Inferior parietal cortex (tissue), 1 donor: ENCODE measurements at regions not wholly inside any gene's neighbourhood (a gene's known extent, or its start where the extent isn't known, plus 50 kb on each side); places are given as distances from the start of the nearest gene placed in this dataset.
A peak's percentile ranks its signal among the peaks of the same experiment; 100 is the strongest.

ENCODE experiments used
- DNase-seq: peaks from one replicate; pipeline ENCODE4 v3.0.0-alpha.2; 2016; ENCODE audit errors: extremely low spot score

- DNase-seq, result no peak
These were observed 276.3 kb upstream of the PARD3B start for GRCh38 chr2:204268971-204269370.

GRCh38 chr2:204272089-204272488 is 273.2 kb upstream of the PARD3B start:
- no peak for DNase-seq

- no peak for DNase-seq
These were observed 272.5 kb upstream of the PARD3B start for GRCh38 chr2:204272610-204273287.

- DNase-seq, result no peak
These were observed 270.8 kb upstream of the PARD3B start for GRCh38 chr2:204274429-204274828.

GRCh38 chr2:204274991-204275390 is 270.3 kb upstream of the PARD3B start:
- DNase-seq, result peak; percentile 79

GRCh38 chr2:204277226-204277625 is 268.0 kb upstream of the PARD3B start:
- DNase-seq, result no peak

- no peak for DNase-seq
These were observed 266.8 kb upstream of the PARD3B start for GRCh38 chr2:204278454-204278853.

- no peak for DNase-seq
These were observed 265.5 kb upstream of the PARD3B start for GRCh38 chr2:204279819-204280218.

GRCh38 chr2:204280262-204280668 is 265.0 kb upstream of the PARD3B start:
- no peak for DNase-seq

GRCh38 chr2:204282081-204282480 is 263.2 kb upstream of the PARD3B start:
- no peak for DNase-seq

GRCh38 chr2:204282525-204282924 is 262.8 kb upstream of the PARD3B start:
- DNase-seq, result no peak

- DNase-seq, result no peak
These were observed 256.2 kb upstream of the PARD3B start for GRCh38 chr2:204289066-204289465.

- DNase-seq, result no peak
These were observed 252.8 kb upstream of the PARD3B start for GRCh38 chr2:204292439-204292838.

GRCh38 chr2:204293884-204294747 is 251.2 kb upstream of the PARD3B start:
- no peak for DNase-seq

GRCh38 chr2:204298404-204298803 is 246.9 kb upstream of the PARD3B start:
- DNase-seq, result no peak

GRCh38 chr2:204299766-204300165 is 245.5 kb upstream of the PARD3B start:
- DNase-seq, result no peak

- no peak for DNase-seq
These were observed 238.6 kb upstream of the PARD3B start for GRCh38 chr2:204306667-204307066.

GRCh38 chr2:204312105-204312504 is 233.2 kb upstream of the PARD3B start:
- no peak for DNase-seq

- DNase-seq, result no peak
These were observed 232.0 kb upstream of the PARD3B start for GRCh38 chr2:204313256-204313655.

GRCh38 chr2:204315236-204315662 is 230.0 kb upstream of the PARD3B start:
- DNase-seq, result no peak

- no peak for DNase-seq
These were observed 227.6 kb upstream of the PARD3B start for GRCh38 chr2:204317640-204318039.

GRCh38 chr2:204321027-204321800 is 224.1 kb upstream of the PARD3B start:
- DNase-seq, result no peak
